Embryonic facial prominence (tissue), 1 donor: ENCODE measurements at regions not wholly inside any gene's neighbourhood (a gene's known extent, or its start where the extent isn't known, plus 50 kb on each side); places are given as distances from the start of the nearest gene placed in this dataset.

ENCODE experiments used
- DNase-seq: peaks from one replicate; pipeline ENCODE4 v3.0.0-alpha.2; 2016; ENCODE audit errors: extremely low spot score

GRCh38 chr4:13248621-13249298 lies 235.4 kb downstream of the RAB28 start:
- DNase-seq, result no peak

DNA sequence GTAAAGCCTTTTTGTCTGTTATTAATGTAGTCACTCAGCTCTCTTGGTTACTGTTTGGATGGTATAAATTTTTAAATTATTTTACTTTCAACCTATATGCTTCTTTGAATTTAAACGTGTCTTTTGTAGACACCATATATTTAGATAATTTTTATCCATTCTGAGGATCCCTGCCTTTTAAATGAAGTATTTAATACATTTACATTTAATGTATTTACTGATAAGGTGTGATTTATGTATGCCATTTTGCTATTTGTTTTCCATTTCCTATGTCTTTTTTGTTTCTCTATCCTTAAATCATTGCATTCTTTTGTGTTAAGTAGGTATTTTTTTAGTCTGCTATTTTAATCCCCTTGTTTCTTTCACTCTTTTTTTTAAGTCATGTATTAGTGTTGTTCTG lies 238.0 kb downstream of the RAB28 start:
- DNase-seq, result no peak

DNA sequence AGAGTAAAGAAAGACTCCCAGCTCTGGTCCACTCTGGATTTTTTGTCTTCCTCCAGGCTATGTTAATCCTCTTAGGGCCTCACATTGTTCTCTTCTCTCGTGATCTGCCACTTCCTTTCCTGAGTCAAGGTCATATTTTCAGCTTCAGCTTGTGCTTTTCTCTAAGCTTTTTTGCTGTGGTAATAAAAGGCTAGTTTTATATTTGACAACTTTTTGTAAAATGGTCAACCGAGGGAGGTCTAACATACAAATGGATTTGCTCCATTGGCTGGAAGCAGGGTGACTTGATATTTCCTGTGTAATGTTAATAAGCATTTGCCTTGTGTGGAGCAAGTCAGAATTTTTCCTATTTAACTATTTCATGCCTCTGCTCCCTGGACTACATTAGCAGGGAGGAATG lies 239.7 kb downstream of the RAB28 start:
- no peak for DNase-seq

DNA sequence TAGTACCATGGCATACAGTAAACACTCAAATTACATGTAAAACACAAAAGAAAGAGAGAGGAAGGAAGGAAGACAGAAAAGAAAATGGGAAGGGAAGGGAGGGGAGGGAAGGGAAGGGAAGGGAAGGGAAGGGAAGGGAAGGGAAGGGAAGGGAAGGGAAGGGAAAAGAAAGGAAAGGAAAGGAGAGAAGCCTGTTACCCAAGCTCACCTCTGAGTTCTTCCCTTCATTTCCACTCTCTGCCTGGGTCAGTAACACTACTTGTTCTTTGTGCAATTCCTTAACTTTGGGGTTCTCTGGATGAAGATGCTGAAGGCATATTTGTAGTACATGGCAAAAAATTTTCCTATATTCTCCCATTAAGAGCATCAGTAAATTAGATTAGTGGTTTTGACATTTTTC lies 241.0 kb downstream of the RAB28 start:
- DNase-seq, result no peak

DNA sequence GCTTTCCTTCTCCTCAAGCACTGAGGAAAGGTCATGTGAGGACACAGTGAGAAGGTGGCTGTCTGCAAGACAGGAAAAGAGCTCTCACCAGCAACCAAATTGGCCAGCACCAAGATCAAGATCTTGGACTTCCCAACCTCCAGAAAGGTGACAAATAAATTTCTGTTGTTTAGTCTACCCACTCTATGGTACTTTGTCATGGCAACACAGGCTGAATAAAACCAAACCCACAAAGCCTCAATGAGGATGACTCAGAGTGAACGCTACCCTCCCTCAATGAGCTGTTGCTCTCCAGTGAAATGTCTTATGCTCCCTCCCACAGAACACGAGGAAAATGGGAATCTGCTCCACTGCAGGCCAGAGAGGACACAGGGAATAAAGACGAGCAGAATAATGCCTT lies 244.1 kb downstream of the RAB28 start:
- DNase-seq, result no peak

DNA sequence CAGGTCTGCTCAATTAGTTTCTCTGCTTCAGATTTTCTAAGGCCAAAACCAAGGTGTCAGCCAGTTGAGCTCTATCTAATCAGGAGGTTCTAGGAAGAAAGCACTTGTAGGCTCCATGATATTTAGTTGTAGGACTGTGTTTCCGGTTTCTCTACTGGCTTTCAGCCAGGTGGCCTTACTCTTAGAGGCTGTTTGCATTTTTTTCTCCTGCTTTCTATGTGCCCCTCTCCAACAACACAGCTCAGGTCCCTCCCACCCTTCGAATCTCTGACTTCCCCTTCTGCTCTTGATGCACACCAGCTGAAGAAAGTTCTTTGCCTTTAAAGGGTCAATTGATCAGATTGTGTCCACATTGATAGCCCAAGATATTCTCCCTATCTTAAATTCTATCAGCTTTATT lies 245.2 kb downstream of the RAB28 start:
- no peak for DNase-seq

DNA sequence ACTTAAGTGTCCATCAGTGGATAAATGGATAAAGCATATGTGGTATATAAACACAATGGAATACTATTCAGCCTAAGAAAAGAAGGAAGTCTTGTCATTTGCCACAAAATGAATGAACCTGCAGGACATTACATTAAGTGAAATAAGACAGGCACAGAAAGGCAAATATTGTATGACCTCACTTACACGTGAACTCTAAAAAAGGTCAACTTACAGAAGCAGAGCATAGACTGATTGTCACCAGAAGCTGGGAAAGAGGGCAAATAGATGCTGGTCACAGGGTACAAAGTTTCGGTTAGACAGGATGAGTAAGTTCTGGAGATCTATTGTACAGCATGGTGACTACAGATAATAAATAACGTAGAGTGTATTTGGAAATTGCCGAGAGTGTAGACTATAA lies 247.7 kb downstream of the RAB28 start:
- no peak for DNase-seq

GRCh38 chr4:13233755-13234154 lies 250.4 kb downstream of the RAB28 start:
- DNase-seq, result no peak

- DNase-seq, result no peak
Observed at GRCh38 chr4:13219971-13220370, 264.2 kb downstream of the RAB28 start.

GRCh38 chr4:13218326-13218958 lies 265.7 kb downstream of the RAB28 start:
- DNase-seq, result no peak

DNA sequence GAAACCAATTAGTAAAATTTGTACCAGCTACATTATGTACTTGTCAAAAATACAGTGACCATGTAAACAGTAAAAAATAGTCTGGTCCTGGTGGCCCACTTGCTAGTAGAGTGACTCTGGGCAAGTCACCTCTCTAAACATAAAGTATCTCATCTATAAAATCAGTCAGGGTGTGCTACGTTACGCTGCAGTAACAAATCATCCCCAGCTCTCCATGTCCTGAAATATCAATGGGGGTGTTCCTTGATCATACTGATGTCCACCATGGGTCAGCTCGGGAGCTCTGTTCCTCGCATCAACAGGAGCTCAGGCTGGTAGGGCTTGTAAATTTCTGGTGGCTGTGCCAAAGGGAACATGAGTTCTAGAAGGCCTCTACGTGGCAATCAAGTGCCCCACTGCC lies 268.6 kb downstream of the RAB28 start:
- no peak for DNase-seq

- DNase-seq, result no peak
Observed at GRCh38 chr4:13212936-13213335, 271.2 kb downstream of the RAB28 start.

DNA sequence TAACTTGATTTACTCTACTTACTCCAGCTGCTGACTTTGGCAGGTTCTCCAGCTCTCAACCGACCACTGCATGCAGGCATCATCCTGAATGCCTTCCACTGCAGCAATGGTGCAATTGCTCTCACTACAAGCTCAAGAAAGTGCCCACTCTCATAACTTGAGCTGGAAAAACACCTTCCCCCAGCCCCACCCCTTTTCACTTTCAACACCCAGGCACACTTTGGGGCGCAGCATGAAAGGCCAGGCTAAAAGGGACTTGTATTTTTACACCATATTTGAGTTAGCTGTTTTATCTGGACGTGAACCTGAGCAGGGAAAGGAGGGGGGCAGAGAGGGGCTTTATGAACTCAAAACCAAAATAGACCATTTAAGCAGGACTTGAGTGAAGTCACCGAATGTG lies 274.5 kb downstream of the RAB28 start:
- no peak for DNase-seq

DNA sequence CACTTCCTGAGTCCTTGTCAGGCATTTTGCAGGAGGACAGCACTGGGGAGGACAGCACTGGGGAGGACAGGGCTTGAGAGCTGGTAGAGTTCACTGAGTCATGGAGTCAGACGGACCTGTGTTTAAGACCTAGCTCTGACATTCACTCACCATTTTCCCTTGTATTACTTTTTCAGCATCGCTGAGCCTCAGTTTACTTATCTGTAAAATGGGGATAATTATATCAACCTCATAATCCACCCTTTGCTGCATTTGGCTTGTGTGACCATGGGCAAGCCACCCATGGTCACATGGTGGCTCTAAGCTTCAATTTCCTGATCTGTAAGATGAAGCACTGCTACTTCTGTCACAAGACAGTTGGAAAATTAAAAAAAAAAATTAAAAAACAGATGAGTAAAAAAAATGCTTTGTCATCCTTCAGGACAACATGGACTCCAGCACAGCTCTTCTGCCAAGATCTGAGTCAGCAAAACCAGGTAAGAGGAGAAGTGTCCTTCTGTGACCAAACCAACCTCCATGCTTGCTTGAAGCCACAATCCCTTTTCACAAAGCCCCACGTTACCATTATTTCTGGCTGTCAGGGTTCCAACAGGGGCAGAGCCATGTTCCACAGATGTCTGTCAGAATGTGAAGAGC lies 275.5 kb downstream of the RAB28 start:
- no peak for DNase-seq

DNA sequence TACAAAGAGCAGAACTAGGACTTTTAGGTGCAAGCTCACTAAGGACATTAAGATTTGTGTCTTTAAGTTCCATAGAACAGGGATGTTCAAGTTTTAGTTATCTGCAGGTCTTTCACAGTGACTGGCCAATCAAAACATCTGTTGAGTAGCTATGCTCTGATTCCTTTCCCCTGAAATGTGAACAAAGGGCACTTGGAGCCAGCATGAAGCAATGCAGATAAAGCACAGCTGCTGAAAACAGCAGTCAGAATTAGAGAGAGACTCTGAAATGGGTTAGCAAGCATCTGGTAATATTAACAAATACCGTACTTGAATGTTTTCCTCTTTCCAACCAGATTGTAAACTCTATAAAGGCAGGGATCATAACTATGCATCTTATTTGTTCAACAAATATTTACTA lies 276.9 kb downstream of the RAB28 start:
- no peak for DNase-seq

DNA sequence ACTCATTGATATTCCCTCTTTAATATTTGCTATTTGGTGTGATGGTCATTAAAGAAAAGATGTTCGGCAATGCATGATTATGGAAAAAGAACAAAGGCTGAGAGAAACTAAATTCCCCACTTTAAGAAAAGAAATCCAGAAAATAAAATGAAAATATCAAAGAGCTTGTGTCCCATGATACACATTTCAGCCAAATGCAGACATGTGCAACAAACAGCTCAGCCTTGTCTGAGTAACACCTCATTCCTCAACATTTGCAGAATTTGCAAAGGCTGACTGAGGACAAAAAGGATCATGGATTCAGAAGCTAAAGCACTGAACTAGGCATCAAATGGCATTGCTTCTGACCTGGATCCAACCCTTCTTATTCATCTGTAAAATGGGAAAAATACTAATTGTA lies 281.0 kb downstream of the RAB28 start:
- no peak for DNase-seq

- no peak for DNase-seq
Observed at GRCh38 chr4:13202701-13203100, 281.4 kb downstream of the RAB28 start.

GRCh38 chr4:13201241-13201640 lies 282.9 kb downstream of the RAB28 start:
- DNase-seq, result no peak

- DNase-seq, result no peak
Observed at GRCh38 chr4:13196721-13197120, 287.4 kb downstream of the RAB28 start.

DNA sequence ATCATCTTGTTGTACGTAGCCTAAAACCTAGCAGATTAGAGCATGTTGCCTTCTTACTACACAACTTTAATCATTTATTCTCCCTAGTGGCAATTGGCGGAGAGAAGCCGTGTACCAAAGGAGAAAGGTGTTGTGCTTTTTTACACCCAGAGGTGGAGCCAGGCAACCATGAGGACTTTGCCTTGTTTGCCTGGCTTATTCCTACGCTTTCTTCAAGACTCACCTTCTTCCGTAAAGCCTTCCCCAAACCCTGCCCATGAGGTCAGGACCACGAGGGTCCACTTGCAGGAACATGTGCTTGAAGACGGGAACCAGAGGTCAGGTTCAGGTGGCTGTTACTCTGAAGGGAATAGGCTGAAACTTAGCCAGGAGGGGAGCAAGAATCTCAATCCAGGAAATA lies 290.5 kb downstream of the RAB28 start:
- no peak for DNase-seq

DNA sequence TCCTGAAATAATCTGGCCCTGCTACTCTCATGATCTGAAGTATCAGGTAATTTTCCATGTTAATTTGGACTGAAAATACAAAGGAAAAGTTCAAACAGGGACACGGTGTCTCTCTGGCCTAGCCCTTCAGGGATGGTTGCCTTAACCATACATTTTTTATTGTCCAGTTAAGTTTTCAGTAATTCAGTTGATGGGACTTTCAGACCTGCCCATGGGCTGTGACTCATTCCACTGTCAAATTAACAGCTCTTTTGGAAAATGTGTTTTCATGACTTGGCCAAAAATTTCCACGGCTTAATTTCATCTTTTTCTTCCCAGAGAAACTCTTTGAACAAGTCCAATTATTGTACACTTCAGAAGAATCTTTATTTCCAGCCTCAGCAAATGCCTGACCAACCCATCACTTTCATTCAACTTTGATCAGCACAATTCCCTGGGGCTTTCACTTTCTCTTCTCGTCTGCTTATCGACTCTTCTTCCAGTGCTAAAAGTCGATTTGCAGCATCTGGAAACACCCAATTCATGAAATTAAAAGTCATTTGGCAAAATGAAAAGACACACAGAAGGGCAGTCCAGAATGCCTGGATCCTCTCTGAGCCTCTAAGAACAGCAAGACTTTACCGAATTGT lies 293.9 kb downstream of the RAB28 start:
- DNase-seq, result no peak

- no peak for DNase-seq
Observed at GRCh38 chr4:13184199-13184598, 299.9 kb downstream of the RAB28 start.

DNA sequence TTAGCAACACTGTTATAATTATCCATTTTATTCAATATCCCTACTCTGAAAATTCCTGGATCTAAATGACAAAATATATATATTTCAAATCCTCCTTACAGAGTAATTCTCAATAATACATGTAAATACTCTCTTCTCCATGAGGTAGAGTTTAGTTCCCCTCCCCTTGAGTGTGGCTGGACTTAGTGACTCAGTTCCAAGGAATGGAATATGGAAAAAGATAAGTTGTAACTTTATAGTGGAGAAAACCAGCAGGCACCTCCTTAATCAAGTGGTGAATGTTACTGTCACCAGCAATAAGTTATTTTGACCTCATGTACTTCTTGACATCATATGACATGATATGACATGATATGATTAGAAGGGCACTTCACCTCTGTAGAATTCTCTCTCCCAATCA lies 302.0 kb downstream of the RAB28 start:
- DNase-seq, result no peak
